Left ventricle myocardium inferior (tissue), 1 donor: ENCODE measurements at regions not wholly inside any gene's neighbourhood (a gene's known extent, or its start where the extent isn't known, plus 50 kb on each side); places are given as distances from the start of the nearest gene placed in this dataset.

Source experiments
- DNase-seq: peaks from one replicate; pipeline ENCODE4 v3.0.0-alpha.2; 2020
- H3K27ac ChIP-seq: fragments of 200-600 bp; replicated peaks from 2 replicates; pipeline ENCODE4 v1.8.0; 2021
- H3K27me3 ChIP-seq: fragments of 200-600 bp; 2 replicates; pipeline ENCODE4 v1.8.0; 2021; ENCODE audit warnings: low read depth
- H3K36me3 ChIP-seq: fragments of 200-600 bp; 2 replicates; pipeline ENCODE4 v1.8.0; 2021
- H3K4me1 ChIP-seq: fragments of 200-600 bp; 2 replicates; pipeline ENCODE4 v1.8.0; 2021
- H3K4me3 ChIP-seq: fragments of 200-600 bp; 2 replicates; pipeline ENCODE4 v1.8.0; 2021; ENCODE audit warnings: mild to moderate bottlenecking, moderate library complexity
- H3K9me3 ChIP-seq: fragments of 200-600 bp; replicated peaks from 2 replicates; pipeline ENCODE4 v1.8.0; 2021
- intact Hi-C: fragments of 100-400 bp; cut with micrococcal nuclease; formaldehyde crosslinking; loops from one replicate; pipeline ENCODE4 v1.11.0; 2022
- TF ChIP-seq, protein P1 (sequence below): fragments of 200-600 bp; IDR thresholded peaks from 2 replicates; pipeline ENCODE4 v1.8.0; 2021; ENCODE audit warnings: antibody characterized with exemption, mild to moderate bottlenecking, borderline replicate concordance
- donor health status: DM: no; HTN: yes; CAD: no; lungs with severe emphysema.

DNA sequence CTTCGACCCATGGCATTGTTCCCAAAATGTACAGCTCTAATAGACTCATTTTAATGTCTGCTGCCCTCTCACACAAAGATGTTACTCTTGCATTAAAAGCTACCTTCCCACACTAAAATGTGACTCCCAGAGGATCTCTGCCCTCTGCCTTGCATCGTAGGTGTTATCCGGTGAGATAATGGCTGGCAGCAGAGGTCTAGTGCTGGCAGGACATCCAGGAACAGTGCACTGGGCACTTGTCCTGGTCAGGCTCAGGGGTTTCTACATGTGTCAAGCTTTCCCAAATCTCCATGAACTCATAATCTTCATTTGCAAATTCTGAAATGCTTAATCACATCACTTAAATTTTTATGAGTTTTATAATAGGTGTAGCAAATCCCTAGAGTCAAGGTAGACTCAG lies 310.6 kb downstream of the LRRIQ3 start:
- peak; percentile 23 for DNase-seq
- intact Hi-C loops: no loop called here
- TF ChIP-seq, protein P1, sequence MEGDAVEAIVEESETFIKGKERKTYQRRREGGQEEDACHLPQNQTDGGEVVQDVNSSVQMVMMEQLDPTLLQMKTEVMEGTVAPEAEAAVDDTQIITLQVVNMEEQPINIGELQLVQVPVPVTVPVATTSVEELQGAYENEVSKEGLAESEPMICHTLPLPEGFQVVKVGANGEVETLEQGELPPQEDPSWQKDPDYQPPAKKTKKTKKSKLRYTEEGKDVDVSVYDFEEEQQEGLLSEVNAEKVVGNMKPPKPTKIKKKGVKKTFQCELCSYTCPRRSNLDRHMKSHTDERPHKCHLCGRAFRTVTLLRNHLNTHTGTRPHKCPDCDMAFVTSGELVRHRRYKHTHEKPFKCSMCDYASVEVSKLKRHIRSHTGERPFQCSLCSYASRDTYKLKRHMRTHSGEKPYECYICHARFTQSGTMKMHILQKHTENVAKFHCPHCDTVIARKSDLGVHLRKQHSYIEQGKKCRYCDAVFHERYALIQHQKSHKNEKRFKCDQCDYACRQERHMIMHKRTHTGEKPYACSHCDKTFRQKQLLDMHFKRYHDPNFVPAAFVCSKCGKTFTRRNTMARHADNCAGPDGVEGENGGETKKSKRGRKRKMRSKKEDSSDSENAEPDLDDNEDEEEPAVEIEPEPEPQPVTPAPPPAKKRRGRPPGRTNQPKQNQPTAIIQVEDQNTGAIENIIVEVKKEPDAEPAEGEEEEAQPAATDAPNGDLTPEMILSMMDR: no peak
- no peaks in the 10 kb centered on the region for H3K36me3 ChIP-seq
- no peaks in the 10 kb centered on the region for H3K9me3 ChIP-seq
- no peak overlapping the region for H3K27ac ChIP-seq
- H3K4me3 ChIP-seq: no peak overlapping the region
- no peaks in the 10 kb centered on the region for H3K4me1 ChIP-seq
- H3K27me3 ChIP-seq: no peaks in the 10 kb centered on the region

GRCh38 chr1:73886716-73887115 lies 311.3 kb downstream of the LRRIQ3 start:
- TF ChIP-seq, protein P1: no peak
- Histone ChIP-seq H3K4me3 (no peak overlapping the region), H3K27ac (no peak overlapping the region), H3K36me3 (no peaks in the 10 kb centered on the region), H3K27me3 (no peaks in the 10 kb centered on the region), H3K9me3 (no peaks in the 10 kb centered on the region), H3K4me1 (no peaks in the 10 kb centered on the region)
- intact Hi-C loops: no loop called here
- no peak for DNase-seq

GRCh38 chr1:73874806-73875205 lies 323.2 kb downstream of the LRRIQ3 start:
- Histone ChIP-seq H3K4me1 (no peaks in the 10 kb centered on the region), H3K36me3 (no peaks in the 10 kb centered on the region), H3K27ac (no peak overlapping the region), H3K9me3 (peaks cover 7% of the 10 kb centered on the region), H3K4me3 (no peak overlapping the region), H3K27me3 (no peaks in the 10 kb centered on the region)
- TF ChIP-seq, protein P1: no peak
- DNase-seq: no peak
- intact Hi-C loops: no loop called here

- Histone ChIP-seq H3K9me3 (no peaks in the 10 kb centered on the region), H3K36me3 (no peaks in the 10 kb centered on the region), H3K27ac (no peak overlapping the region), H3K4me1 (no peaks in the 10 kb centered on the region), H3K4me3 (no peak overlapping the region), H3K27me3 (no peaks in the 10 kb centered on the region)
- intact Hi-C loops: no loop called here
- no peak for DNase-seq
- TF ChIP-seq, protein P1: no peak
Measured at GRCh38 chr1:73868810-73869336, 329.1 kb downstream of the LRRIQ3 start.

DNA sequence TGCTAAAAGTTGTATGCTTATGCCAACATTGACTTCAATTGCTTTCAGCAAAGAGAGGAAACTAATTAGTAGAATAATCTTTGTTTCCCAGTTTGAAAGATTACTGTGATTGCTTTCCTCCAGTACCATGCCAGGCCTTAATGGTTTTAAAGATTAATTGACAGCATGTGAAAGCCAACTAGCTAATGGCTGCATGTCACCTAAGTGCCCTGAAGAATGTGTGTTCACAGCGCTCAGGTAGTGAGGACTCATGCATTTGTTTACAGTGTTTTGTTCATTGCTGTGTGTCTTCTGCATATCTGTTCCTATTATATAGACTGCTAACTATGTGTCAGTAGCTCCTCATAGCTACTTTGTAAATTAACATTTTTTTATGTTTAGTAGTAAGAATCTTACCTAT lies 335.6 kb downstream of the LRRIQ3 start:
- no peaks in the 10 kb centered on the region for H3K27me3 ChIP-seq
- TF ChIP-seq, protein P1: no peak
- intact Hi-C loops: no loop called here

DNA sequence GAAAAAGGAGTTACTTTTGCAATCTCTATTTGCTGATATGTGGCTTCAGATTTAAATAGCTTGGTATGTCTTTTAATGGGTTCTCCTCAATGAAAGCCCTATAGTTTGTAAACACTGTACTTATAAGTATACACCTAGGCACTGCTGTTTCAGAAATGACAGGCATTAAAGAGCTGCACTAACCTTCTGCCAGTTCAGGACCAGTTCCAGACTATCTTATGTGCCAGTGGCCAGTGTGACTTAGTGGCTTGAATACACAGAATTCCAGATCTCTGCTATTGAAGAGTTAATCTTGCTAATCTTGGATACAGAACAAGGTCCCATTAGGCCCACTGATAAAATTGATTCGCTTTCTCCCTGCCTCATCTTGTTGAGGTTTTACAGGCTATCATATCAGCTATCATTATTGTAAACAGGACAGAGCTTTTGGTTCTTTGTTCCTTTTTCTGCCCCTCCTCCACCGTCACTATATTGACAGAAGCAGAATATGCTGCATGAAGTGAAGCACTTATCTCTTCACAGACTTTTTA lies 337.5 kb downstream of the LRRIQ3 start:
- H3K27me3 ChIP-seq: no peaks in the 10 kb centered on the region
- H3K36me3 ChIP-seq: no peaks in the 10 kb centered on the region
- H3K4me1 ChIP-seq: no peaks in the 10 kb centered on the region
- no peak for DNase-seq
- H3K4me3 ChIP-seq: no peak overlapping the region
- no peaks in the 10 kb centered on the region for H3K9me3 ChIP-seq
- intact Hi-C loops: no loop called here
- no peak overlapping the region for H3K27ac ChIP-seq
- TF ChIP-seq, protein P1: no peak

More for the DNA sequence above, 335.6 kb downstream of the LRRIQ3 start:
- no peak overlapping the region for H3K27ac ChIP-seq
- H3K4me3 ChIP-seq: no peak overlapping the region
- H3K4me1 ChIP-seq: no peaks in the 10 kb centered on the region
- H3K9me3 ChIP-seq: no peaks in the 10 kb centered on the region
- DNase-seq: no peak
- H3K36me3 ChIP-seq: no peaks in the 10 kb centered on the region
